ENCODE measurements at regions not wholly inside any gene's neighbourhood (a gene's known extent, or its start where the extent isn't known, plus 50 kb on each side); places are given as distances from the start of the nearest gene placed in this dataset.

- POLR2A ChIA-PET, result no interaction called here
- CTCF ChIA-PET, result no interaction called here
- H3K27me3 Mint-ChIP-seq (ENCODE audit: insufficient read depth, unreplicated experiment), result no peaks in the 10 kb centered on the region
- Histone ChIP-seq H3K9me3 (peaks cover 3% of the 10 kb centered on the region; the same call in 1 of the 2 replicates), H3K27me3 (replicated peaks; ENCODE audit: control insufficient read depth, insufficient read depth, low read length) (no peaks in the 10 kb centered on the region), H3K4me1 (no peaks in the 10 kb centered on the region; the same call in 1 of the 2 replicates), H3K4me3 (ENCODE audit: low read depth, low read length) (no peak overlapping the region), H3K36me3 (ENCODE audit: control insufficient read depth, insufficient read depth, low read length) (no peaks in the 10 kb centered on the region)
- no peaks in the 10 kb centered on the region for H3K4me1 Mint-ChIP-seq (ENCODE audit: low read depth, unreplicated experiment)
- no peak overlapping the region for H3K4me3 Mint-ChIP-seq (ENCODE audit: unreplicated experiment)
- no TSS peak for BruUV-seq (replicated peaks)
- no peaks in the 10 kb centered on the region for H3K36me3 Mint-ChIP-seq (ENCODE audit: insufficient read depth, unreplicated experiment)
- intact Hi-C loops (cut with micrococcal nuclease; ENCODE audit: unreplicated experiment), result no loop called here
- TF ChIP-seq CTCF (IDR thresholded peaks at IDR 0.05; ENCODE audit: insufficient read depth in 1 of 2, low read depth in 1 of 2, low read length in 1 of 2, severe bottlenecking in 1 of 2, unreplicated experiment in 1 of 2), result no peak
- DNase-seq, result no peak
- peaks cover 19% of the 10 kb centered on the region for H3K9me3 Mint-ChIP-seq (ENCODE audit: unreplicated experiment)
- no peak overlapping the region for H3K27ac Mint-ChIP-seq (ENCODE audit: unreplicated experiment)
Observed at GRCh38 chr11:95392644-95393043, 161.6 kb upstream of the SESN3 start.

GRCh38 chr11:95389427-95389826 is 158.4 kb upstream of the SESN3 start:
- Histone ChIP-seq H3K9me3 (no peaks in the 10 kb centered on the region), H3K27me3 (replicated peaks; ENCODE audit: control insufficient read depth, insufficient read depth, low read length) (no peaks in the 10 kb centered on the region), H3K4me3 (ENCODE audit: low read depth, low read length) (no peak overlapping the region), H3K4me1 (no peaks in the 10 kb centered on the region; the same call in 1 of the 2 replicates), H3K36me3 (ENCODE audit: control insufficient read depth, insufficient read depth, low read length) (no peaks in the 10 kb centered on the region)
- Mint-ChIP-seq H3K9me3 (ENCODE audit: unreplicated experiment) (peaks cover 19% of the 10 kb centered on the region), H3K36me3 (ENCODE audit: insufficient read depth, unreplicated experiment) (no peaks in the 10 kb centered on the region), H3K4me1 (ENCODE audit: low read depth, unreplicated experiment) (no peaks in the 10 kb centered on the region), H3K4me3 (ENCODE audit: unreplicated experiment) (no peak overlapping the region), H3K27me3 (ENCODE audit: insufficient read depth, unreplicated experiment) (no peaks in the 10 kb centered on the region), H3K27ac (ENCODE audit: unreplicated experiment) (no peak overlapping the region)
- ChIA-PET POLR2A (no interaction called here), CTCF (no interaction called here)
- no peak for DNase-seq
- intact Hi-C loops (cut with micrococcal nuclease; ENCODE audit: unreplicated experiment), result no loop called here
- TF ChIP-seq CTCF (IDR thresholded peaks at IDR 0.05; ENCODE audit: insufficient read depth in 1 of 2, low read depth in 1 of 2, low read length in 1 of 2, severe bottlenecking in 1 of 2, unreplicated experiment in 1 of 2), result no peak
- BruUV-seq (replicated peaks), result no TSS peak

- peaks cover 2% of the 10 kb centered on the region for H3K27me3 Mint-ChIP-seq (ENCODE audit: insufficient read depth, unreplicated experiment)
- Histone ChIP-seq H3K4me1 (no peaks in the 10 kb centered on the region; the same call in 1 of the 2 replicates), H3K36me3 (ENCODE audit: control insufficient read depth, insufficient read depth, low read length) (no peaks in the 10 kb centered on the region), H3K9me3 (no peaks in the 10 kb centered on the region), H3K4me3 (ENCODE audit: low read depth, low read length) (no peak overlapping the region), H3K27me3 (replicated peaks; ENCODE audit: control insufficient read depth, insufficient read depth, low read length) (no peaks in the 10 kb centered on the region)
- no peak overlapping the region for H3K27ac Mint-ChIP-seq (ENCODE audit: unreplicated experiment)
- no peak for DNase-seq
- H3K4me1 Mint-ChIP-seq (ENCODE audit: low read depth, unreplicated experiment), result no peaks in the 10 kb centered on the region
- H3K4me3 Mint-ChIP-seq (ENCODE audit: unreplicated experiment), result no peak overlapping the region
- ChIA-PET CTCF (interaction anchor here (1.0 kb wide), 1 partner anchor 236 kb away, joined by 3 read pairs; no protein-coding TSS in a partner anchor), POLR2A (interaction anchor here (0.5 kb wide), 1 partner anchor 315 kb away, joined by 3 read pairs; no protein-coding TSS in a partner anchor)
- intact Hi-C loops (cut with micrococcal nuclease; ENCODE audit: unreplicated experiment), result no loop called here
- H3K36me3 Mint-ChIP-seq (ENCODE audit: insufficient read depth, unreplicated experiment), result no peaks in the 10 kb centered on the region
- peaks cover 19% of the 10 kb centered on the region for H3K9me3 Mint-ChIP-seq (ENCODE audit: unreplicated experiment)
- no TSS peak for BruUV-seq (replicated peaks)
- no peak for TF ChIP-seq CTCF (IDR thresholded peaks at IDR 0.05; ENCODE audit: insufficient read depth in 1 of 2, low read depth in 1 of 2, low read length in 1 of 2, severe bottlenecking in 1 of 2, unreplicated experiment in 1 of 2)
Observed at GRCh38 chr11:95388086-95388485, 157.1 kb upstream of the SESN3 start.

Measured in Caco-2 (cell line).